ENCODE measurements at regions not wholly inside any gene's neighbourhood (a gene's known extent, or its start where the extent isn't known, plus 50 kb on each side); places are given as distances from the start of the nearest gene placed in this dataset.
"Not testable (repeated sequence)": the region's sequence is repeated elsewhere in the genome, so short reads cannot be mapped to it uniquely, and the experiment has no call there.

DNA sequence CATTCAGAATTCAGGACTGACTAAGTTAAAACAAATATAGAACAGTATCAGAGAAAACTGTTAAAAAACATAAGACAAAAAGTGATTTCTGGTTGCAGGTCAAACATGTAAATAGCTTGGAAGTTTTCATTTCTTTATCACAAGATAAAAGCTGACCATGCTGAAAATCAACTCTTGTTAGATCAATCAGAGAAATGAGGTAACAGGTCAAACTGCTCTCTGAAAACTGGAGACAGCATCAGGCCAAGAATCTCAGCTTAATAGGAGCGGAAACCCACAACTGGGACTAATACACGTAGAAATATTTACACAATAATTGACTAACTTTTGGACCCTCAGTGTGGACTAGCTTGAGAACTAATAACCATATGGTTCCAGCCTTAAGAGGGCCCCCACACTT lies 1012.8 kb upstream of the EDIL3 start:
- TF ChIP-seq, protein P1, sequence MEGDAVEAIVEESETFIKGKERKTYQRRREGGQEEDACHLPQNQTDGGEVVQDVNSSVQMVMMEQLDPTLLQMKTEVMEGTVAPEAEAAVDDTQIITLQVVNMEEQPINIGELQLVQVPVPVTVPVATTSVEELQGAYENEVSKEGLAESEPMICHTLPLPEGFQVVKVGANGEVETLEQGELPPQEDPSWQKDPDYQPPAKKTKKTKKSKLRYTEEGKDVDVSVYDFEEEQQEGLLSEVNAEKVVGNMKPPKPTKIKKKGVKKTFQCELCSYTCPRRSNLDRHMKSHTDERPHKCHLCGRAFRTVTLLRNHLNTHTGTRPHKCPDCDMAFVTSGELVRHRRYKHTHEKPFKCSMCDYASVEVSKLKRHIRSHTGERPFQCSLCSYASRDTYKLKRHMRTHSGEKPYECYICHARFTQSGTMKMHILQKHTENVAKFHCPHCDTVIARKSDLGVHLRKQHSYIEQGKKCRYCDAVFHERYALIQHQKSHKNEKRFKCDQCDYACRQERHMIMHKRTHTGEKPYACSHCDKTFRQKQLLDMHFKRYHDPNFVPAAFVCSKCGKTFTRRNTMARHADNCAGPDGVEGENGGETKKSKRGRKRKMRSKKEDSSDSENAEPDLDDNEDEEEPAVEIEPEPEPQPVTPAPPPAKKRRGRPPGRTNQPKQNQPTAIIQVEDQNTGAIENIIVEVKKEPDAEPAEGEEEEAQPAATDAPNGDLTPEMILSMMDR (IDR thresholded peaks at IDR 0.05; ENCODE audit: control insufficient read depth, extremely low read depth, insufficient read depth): no peak

DNA sequence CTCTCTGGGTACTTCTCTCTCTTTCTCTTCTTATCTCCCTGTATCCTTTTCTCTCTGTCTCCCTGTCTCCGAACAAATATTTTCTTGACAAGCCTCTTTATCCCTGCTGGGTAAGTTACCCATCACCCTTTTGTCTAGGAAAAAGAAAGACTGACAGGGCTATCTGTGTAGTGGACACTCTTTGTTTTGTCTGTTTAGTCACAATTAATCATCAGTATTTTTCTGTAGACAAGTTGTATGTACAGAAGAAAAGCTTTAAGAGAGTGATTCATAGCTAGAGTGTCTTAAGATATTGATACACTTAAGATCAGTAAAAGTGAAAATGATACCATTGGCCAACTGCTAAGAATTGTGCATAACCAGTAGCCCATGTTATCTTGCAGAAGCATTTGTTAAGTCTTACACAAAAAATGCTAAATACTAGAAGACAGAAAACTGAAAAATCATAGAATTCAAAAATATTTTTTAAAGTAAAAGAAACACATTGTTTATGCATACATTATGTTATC lies 1043.8 kb upstream of the EDIL3 start:
- TF ChIP-seq, protein P1 (IDR thresholded peaks at IDR 0.05; ENCODE audit: control insufficient read depth, extremely low read depth, insufficient read depth): no peak
- no peak for DNase-seq (ENCODE audit: low read depth)
- H3K4me3 ChIP-seq (ENCODE audit: low read depth, low read length): no peak overlapping the region

More for the DNA sequence above, 1012.8 kb upstream of the EDIL3 start:
- DNase-seq (ENCODE audit: low read depth): no peak
- H3K4me3 ChIP-seq (ENCODE audit: low read depth, low read length): no peak overlapping the region

DNA sequence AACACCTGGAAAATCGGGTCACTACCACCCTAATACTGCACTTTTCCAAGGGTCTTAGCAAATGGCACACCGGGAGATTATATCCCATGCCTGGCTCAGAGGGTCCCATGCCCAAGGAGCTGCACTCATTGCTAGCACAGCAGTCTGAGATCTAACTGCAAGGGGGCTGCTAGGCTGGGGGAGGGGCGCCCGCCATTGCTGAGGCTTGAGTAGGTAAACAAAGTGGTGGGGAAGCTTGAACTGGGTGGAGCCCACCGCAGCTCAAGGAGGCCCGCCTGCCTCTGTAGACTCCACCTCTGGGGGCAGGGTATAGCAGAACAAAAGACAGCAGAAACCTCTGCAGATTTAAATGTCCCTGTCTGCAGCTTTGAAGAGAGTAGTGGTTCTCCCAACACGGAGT lies 1047.0 kb upstream of the EDIL3 start:
- DNase-seq (ENCODE audit: low read depth); H3K4me3 ChIP-seq (ENCODE audit: low read depth, low read length): not testable (repeated sequence)

DNA sequence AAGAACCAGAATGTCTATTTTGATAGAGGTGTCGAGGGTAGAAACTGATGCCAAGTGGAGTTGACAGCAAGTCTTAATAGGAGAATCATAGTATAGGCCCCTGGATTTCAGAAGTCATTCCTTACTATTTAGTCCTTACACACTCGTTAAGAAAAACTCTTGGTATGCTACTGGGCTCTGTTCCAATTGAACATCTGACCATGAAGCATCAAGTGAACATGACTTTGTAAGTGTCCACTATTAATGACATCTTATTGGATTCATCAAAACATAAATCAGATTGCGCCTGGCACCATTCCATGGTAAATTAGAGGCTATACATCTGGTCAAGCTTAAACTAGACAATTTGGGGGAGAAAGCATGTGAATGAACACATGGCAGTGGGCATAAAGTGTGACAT lies 1056.5 kb upstream of the EDIL3 start:
- no peak overlapping the region for H3K4me3 ChIP-seq (ENCODE audit: low read depth, low read length)
- no peak for DNase-seq (ENCODE audit: low read depth)
- TF ChIP-seq, protein P1 (IDR thresholded peaks at IDR 0.05; ENCODE audit: control insufficient read depth, extremely low read depth, insufficient read depth): no peak

DNA sequence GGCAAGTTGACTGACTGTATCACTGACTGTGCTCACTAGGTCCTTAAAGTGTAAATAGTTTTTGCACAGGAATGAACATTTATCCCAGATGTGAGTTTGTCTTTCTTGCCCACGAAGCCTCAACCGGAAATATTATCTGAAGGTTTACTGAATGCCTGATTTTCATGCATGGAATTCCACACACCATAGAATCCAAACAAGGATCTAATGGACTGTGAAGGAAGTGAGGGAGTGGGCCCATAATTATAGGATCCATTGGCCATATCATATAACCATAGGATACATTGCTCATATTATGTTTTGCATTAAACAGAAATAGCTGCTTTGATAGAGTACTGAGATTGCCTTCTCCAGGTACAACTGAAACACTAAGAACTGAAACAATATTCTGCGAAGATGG lies 1057.2 kb upstream of the EDIL3 start:
- H3K4me3 ChIP-seq (ENCODE audit: low read depth, low read length): no peak overlapping the region
- TF ChIP-seq, protein P1 (IDR thresholded peaks at IDR 0.05; ENCODE audit: control insufficient read depth, extremely low read depth, insufficient read depth): no peak
- DNase-seq (ENCODE audit: low read depth): no peak

DNA sequence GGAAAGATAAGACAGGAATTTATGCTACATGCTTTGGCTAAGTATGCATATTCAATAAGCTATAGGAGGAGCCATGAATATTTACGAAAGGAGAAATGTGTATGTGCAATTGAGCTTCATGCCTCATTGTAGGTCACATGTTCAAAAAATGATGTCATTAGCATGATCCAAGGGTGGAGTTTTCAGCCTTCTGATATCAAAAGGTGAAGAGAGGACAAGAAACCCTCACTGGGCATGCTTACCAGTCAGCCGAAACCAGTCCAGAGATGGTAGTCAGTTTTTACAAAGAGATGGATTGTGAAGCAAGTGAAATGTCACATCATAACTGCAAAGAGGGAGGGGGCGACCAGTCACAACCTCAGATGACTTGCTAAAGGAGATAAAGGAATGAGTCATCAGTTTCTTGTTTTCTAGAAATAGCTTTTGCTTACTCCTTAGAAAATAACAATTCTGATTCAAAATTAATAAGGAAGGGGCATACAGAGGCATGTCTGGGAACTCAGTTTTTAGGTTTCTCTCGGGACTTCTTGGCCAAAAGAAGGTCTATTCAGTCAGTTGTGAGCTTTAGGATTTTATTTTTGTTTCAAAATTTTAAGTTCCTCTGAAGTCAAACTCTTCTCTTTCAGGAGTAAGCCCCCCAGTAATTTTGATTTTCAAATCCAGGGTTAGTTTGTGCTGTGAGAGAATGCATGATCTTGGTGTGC lies 1067.8 kb upstream of the EDIL3 start:
- TF ChIP-seq, protein P1 (IDR thresholded peaks at IDR 0.05; ENCODE audit: control insufficient read depth, extremely low read depth, insufficient read depth): no peak
- no peak for DNase-seq (ENCODE audit: low read depth)

DNA sequence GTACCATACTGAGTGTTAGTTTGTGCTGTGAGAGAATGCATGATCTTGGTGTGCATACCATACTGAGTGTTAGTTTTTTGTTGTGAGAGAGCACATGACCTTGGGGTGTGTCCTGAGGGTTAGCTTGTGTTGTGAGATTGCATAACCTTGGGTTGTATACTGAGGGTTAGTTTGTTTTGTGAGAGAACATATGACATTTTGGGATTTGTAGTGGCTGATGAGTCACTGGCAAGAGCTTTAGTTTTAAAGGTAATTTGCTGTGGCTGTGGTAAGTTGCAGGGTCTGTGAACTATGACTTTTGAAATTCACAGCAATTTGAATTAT lies 1068.3 kb upstream of the EDIL3 start:
- no peak overlapping the region for H3K4me3 ChIP-seq (ENCODE audit: low read depth, low read length)
- TF ChIP-seq, protein P1 (IDR thresholded peaks at IDR 0.05; ENCODE audit: control insufficient read depth, extremely low read depth, insufficient read depth): no peak
- no peak for DNase-seq (ENCODE audit: low read depth)

More for the DNA sequence above, 1067.8 kb upstream of the EDIL3 start:
- H3K4me3 ChIP-seq (ENCODE audit: low read depth, low read length): no peak overlapping the region

Measured in LNCaP clone FGC (cell line).